ENCODE measurements at regions not wholly inside any gene's neighbourhood (a gene's known extent, or its start where the extent isn't known, plus 50 kb on each side); places are given as distances from the start of the nearest gene placed in this dataset.

- TF ChIP-seq JUND (IDR thresholded peaks at IDR 0.05) (no peak), CTCF (IDR thresholded peaks at IDR 0.05; ENCODE audit: low read depth, low read length, missing input control) (no peak), TAF1 (conservative IDR thresholded peaks at IDR 0.05) (no peak), SP1 (IDR thresholded peaks at IDR 0.05) (no peak)
These were observed 664.3 kb upstream of the EDIL3 start for GRCh38 chr5:85049020-85049419.

Measured in liver (tissue), 3 donors.